Fibroblast of pulmonary artery (primary cell): ENCODE measurements at regions not wholly inside any gene's neighbourhood (a gene's known extent, or its start where the extent isn't known, plus 50 kb on each side); places are given as distances from the start of the nearest gene placed in this dataset.

Experiments used
- DNase-seq: peaks from one replicate; pipeline ENCODE4 v3.0.0-alpha.2; 2010; ENCODE audit warnings: low read depth
- H3K4me3 ChIP-seq: replicated peaks from 2 replicates; pipeline ENCODE4 v1.5.1; 2011; ENCODE audit warnings: low read depth, mild to moderate bottlenecking, control low read depth, low read length, moderate library complexity
- CTCF ChIP-seq: IDR thresholded peaks from 2 replicates; pipeline ENCODE4 v1.5.1; 2011; ENCODE audit warnings: mild to moderate bottlenecking, control low read depth, low read length, inconsistent platforms; ENCODE audit errors: missing control alignments

- no peak overlapping the region for H3K4me3 ChIP-seq
- DNase-seq = no peak
- TF ChIP-seq CTCF = no peak
These were observed 1001.1 kb downstream of the BRD1 start for GRCh38 chr22:48826546-48826945.

GRCh38 chr22:48825802-48826520 lies 1001.7 kb downstream of the BRD1 start:
- DNase-seq = no peak
- TF ChIP-seq CTCF = no peak
- H3K4me3 ChIP-seq = no peak overlapping the region

- TF ChIP-seq CTCF = no peak
- no peak for DNase-seq
- no peak overlapping the region for H3K4me3 ChIP-seq
These were observed 1002.7 kb downstream of the BRD1 start for GRCh38 chr22:48824712-48825651.

GRCh38 chr22:48823941-48824340 lies 1003.7 kb downstream of the BRD1 start:
- DNase-seq = no peak
- no peak for TF ChIP-seq CTCF
- H3K4me3 ChIP-seq = no peak overlapping the region

- no peak for DNase-seq
- TF ChIP-seq CTCF = no peak
- no peak overlapping the region for H3K4me3 ChIP-seq
These were observed 1005.1 kb downstream of the BRD1 start for GRCh38 chr22:48822278-48823233.

- DNase-seq = no peak
- H3K4me3 ChIP-seq = no peak overlapping the region
- TF ChIP-seq CTCF = no peak
These were observed 1005.9 kb downstream of the BRD1 start for GRCh38 chr22:48821727-48822126.
